GM18520 (cell line): ENCODE measurements at regions not wholly inside any gene's neighbourhood (a gene's known extent, or its start where the extent isn't known, plus 50 kb on each side); places are given as distances from the start of the nearest gene placed in this dataset.

Experiments
- ATAC-seq: cut with Tn5 transposase; IDR thresholded peaks from one replicate; pipeline ENCODE4 v1.9.1; 2021; ENCODE audit not compliant: unreplicated experiment

GRCh38 chr17:63126607-63127006 is 160.6 kb downstream of the TANC2 start:
- ATAC-seq = no peak

GRCh38 chr17:63132459-63132911 is 166.4 kb downstream of the TANC2 start:
- no peak for ATAC-seq

GRCh38 chr17:63133491-63133890 is 167.5 kb downstream of the TANC2 start:
- no peak for ATAC-seq

- no peak for ATAC-seq
These were observed 168.8 kb downstream of the TANC2 start for GRCh38 chr17:63134867-63135266.

GRCh38 chr17:63136369-63137012 is 170.5 kb downstream of the TANC2 start:
- ATAC-seq = no peak

- ATAC-seq = no peak
These were observed 171.1 kb downstream of the TANC2 start for GRCh38 chr17:63137163-63137562.

- ATAC-seq = no peak
These were observed 172.7 kb downstream of the TANC2 start for GRCh38 chr17:63138713-63139112.

GRCh38 chr17:63139356-63139755 is 173.3 kb downstream of the TANC2 start:
- no peak for ATAC-seq

GRCh38 chr17:63140255-63140654 is 174.2 kb downstream of the TANC2 start:
- ATAC-seq = no peak

- ATAC-seq = no peak
These were observed 176.8 kb downstream of the TANC2 start for GRCh38 chr17:63142836-63143235.

GRCh38 chr17:63150490-63150889 is 184.5 kb downstream of the TANC2 start:
- ATAC-seq = no peak

GRCh38 chr17:63150994-63151464 is 185.0 kb downstream of the TANC2 start:
- no peak for ATAC-seq

- no peak for ATAC-seq
These were observed 186.0 kb downstream of the TANC2 start for GRCh38 chr17:63151941-63152523.

GRCh38 chr17:63153488-63153887 is 187.5 kb downstream of the TANC2 start:
- no peak for ATAC-seq

- ATAC-seq = no peak
These were observed 188.7 kb downstream of the TANC2 start for GRCh38 chr17:63154586-63155244.

GRCh38 chr17:63156986-63157385 is 191.0 kb downstream of the TANC2 start:
- no peak for ATAC-seq

GRCh38 chr17:63162406-63163157 is 196.5 kb downstream of the TANC2 start:
- ATAC-seq = no peak

GRCh38 chr17:63163158-63163520 is 197.1 kb downstream of the TANC2 start:
- no peak for ATAC-seq

GRCh38 chr17:63165400-63165799 is 199.4 kb downstream of the TANC2 start:
- no peak for ATAC-seq

GRCh38 chr17:63170795-63171194 is 204.8 kb downstream of the TANC2 start:
- ATAC-seq = no peak
